ENCODE measurements at regions not wholly inside any gene's neighbourhood (a gene's known extent, or its start where the extent isn't known, plus 50 kb on each side); places are given as distances from the start of the nearest gene placed in this dataset.
"Not testable (repeated sequence)": the region's sequence is repeated elsewhere in the genome, so short reads cannot be mapped to it uniquely, and the experiment has no call there.

DNA sequence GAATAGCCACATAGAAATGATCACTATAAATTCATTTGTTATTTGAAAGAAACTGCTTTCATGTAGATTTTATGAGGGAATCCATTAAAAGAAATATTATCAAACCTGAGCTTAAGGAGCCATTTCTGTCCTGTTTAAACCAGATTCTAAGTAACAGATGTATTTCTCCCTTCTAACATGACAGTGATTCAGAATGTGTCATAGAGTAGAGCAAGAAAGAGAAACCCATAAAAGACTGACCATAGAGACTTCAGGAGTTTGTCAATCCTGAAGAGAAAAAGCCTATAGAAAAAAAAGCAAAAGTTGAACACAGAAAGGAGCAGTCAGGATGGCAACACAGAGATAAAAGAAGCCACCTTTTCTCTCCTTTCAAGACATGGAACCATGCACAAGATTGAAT lies 390.6 kb downstream of the PRIM2 start:
- H3K36me3 ChIP-seq (ENCODE audit: insufficient read depth, low read length); H3K27ac ChIP-seq (ENCODE audit: low read depth, low read length); H3K27me3 ChIP-seq (ENCODE audit: insufficient read depth, low read length); DNase-seq (ENCODE audit: insufficient read length, low spot score, missing footprints); H3K9me3 ChIP-seq (ENCODE audit: low read depth, low read length); H3K4me1 ChIP-seq (ENCODE audit: insufficient read depth, low read length); H3K4me3 ChIP-seq (ENCODE audit: insufficient read depth, low read length); H3K79me2 ChIP-seq (ENCODE audit: insufficient read depth, low read length); H4K20me1 ChIP-seq (ENCODE audit: insufficient read depth, low read length): not testable (repeated sequence)
- H2AFZ ChIP-seq (ENCODE audit: low read length) = peak overlapping the region; percentile 80
- H3K4me2 ChIP-seq (ENCODE audit: insufficient read depth, low read length) = peak overlapping the region; percentile 20

DNA sequence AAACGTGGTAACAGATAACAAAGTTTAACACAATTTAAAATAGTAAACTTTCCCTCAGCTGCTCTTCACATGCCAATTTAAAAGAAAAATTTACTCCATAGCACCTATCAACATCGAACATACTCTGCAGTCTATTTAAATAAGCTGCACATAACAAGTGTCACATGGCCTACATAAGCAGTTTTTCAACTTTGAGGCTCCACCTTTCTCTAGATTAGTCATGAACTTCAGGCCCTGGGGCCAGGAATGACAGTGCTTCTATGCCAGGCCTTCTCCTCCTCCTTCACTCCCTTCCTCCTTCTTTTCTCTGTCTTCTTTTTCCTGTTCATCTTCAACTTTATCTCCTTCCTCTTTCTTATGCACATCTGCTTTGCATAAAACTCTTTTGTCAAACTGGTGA lies 405.1 kb downstream of the PRIM2 start:
- H3K9me3 ChIP-seq (ENCODE audit: low read depth, low read length); H4K20me1 ChIP-seq (ENCODE audit: insufficient read depth, low read length); H3K4me1 ChIP-seq (ENCODE audit: insufficient read depth, low read length); H3K4me3 ChIP-seq (ENCODE audit: insufficient read depth, low read length); H3K79me2 ChIP-seq (ENCODE audit: insufficient read depth, low read length); H3K27ac ChIP-seq (ENCODE audit: low read depth, low read length); H3K4me2 ChIP-seq (ENCODE audit: insufficient read depth, low read length); H2AFZ ChIP-seq (ENCODE audit: low read length); H3K27me3 ChIP-seq (ENCODE audit: insufficient read depth, low read length); H3K36me3 ChIP-seq (ENCODE audit: insufficient read depth, low read length): not testable (repeated sequence)
- DNase-seq (ENCODE audit: insufficient read length, low spot score, missing footprints) = peak; percentile 1

DNA sequence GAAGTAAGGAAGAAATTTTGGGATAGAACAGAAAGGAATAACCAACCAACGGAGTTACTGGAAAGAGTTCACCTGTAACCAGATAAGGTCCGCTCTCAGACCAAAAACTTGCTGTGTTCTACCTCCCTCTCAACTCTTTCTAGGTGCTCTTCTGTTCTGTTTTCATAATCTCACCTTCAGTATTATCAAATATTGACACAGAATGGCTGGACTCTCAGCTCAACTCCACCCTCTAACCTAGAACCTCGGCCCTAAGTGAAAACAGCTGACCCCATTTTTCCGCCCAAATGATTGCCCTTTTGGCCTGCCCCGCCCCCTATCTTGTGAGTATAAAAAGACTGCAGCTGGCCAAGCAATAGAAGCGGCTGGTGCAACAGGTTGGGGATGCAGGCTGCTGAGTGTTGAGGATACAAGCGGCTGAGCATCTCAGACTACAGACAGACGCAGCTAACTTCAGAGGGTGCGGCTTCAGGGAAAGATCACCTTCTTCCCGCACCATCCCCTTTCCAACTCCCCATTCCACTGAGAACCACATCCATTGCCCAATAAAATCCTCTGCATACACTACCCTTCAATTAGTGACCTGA lies 406.5 kb downstream of the PRIM2 start:
- DNase-seq (ENCODE audit: insufficient read length, low spot score, missing footprints); H3K79me2 ChIP-seq (ENCODE audit: insufficient read depth, low read length); H3K36me3 ChIP-seq (ENCODE audit: insufficient read depth, low read length); H3K4me3 ChIP-seq (ENCODE audit: insufficient read depth, low read length); H3K4me2 ChIP-seq (ENCODE audit: insufficient read depth, low read length); H4K20me1 ChIP-seq (ENCODE audit: insufficient read depth, low read length); H2AFZ ChIP-seq (ENCODE audit: low read length); H3K4me1 ChIP-seq (ENCODE audit: insufficient read depth, low read length); H3K27me3 ChIP-seq (ENCODE audit: insufficient read depth, low read length); H3K9me3 ChIP-seq (ENCODE audit: low read depth, low read length); H3K27ac ChIP-seq (ENCODE audit: low read depth, low read length): not testable (repeated sequence)

DNA sequence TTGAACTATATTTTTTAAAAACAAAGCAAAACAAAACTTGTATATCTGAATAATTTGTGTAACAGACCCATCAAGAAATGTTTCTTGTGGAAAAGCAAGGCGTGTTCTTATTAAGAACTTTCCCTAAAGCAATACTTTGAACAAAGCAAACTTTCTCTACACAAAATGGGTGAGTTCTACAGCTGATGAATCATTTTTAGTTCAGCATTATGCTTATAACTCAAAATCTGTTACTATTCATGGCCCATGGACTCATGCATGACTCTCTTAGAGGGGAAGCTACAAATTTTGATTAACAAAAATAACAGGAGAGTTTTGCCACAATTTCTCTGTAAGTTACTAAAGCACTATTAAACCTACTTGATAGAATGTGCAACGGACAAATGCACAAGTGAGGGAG lies 412.0 kb downstream of the PRIM2 start:
- not testable (repeated sequence) for H4K20me1 ChIP-seq (ENCODE audit: insufficient read depth, low read length); H3K36me3 ChIP-seq (ENCODE audit: insufficient read depth, low read length); H3K27ac ChIP-seq (ENCODE audit: low read depth, low read length); DNase-seq (ENCODE audit: insufficient read length, low spot score, missing footprints); H3K4me1 ChIP-seq (ENCODE audit: insufficient read depth, low read length); H3K4me3 ChIP-seq (ENCODE audit: insufficient read depth, low read length); H3K27me3 ChIP-seq (ENCODE audit: insufficient read depth, low read length); H2AFZ ChIP-seq (ENCODE audit: low read length); H3K79me2 ChIP-seq (ENCODE audit: insufficient read depth, low read length); H3K4me2 ChIP-seq (ENCODE audit: insufficient read depth, low read length); H3K9me3 ChIP-seq (ENCODE audit: low read depth, low read length)

DNA sequence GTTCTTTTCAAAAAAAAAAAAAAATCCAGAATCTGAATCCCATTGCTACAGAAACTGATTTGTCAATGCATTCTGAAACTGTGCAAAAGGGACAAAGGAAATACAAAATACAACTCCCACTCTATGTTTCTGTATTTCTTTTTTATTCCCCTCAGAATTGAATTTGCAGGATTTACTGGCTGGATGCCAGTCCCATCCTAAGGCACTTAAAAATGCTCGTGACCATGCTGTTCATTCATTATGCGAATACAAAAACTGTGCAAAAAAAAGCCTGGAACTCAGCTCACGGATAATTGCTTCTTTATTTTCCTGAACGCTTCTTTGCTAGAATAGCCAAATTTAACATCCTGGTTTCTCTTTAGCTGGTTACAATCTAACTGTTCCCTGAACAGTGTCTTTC lies 413.3 kb downstream of the PRIM2 start:
- not testable (repeated sequence) for H4K20me1 ChIP-seq (ENCODE audit: insufficient read depth, low read length); H3K4me3 ChIP-seq (ENCODE audit: insufficient read depth, low read length); H3K79me2 ChIP-seq (ENCODE audit: insufficient read depth, low read length); H3K36me3 ChIP-seq (ENCODE audit: insufficient read depth, low read length); H3K9me3 ChIP-seq (ENCODE audit: low read depth, low read length); DNase-seq (ENCODE audit: insufficient read length, low spot score, missing footprints); H3K4me2 ChIP-seq (ENCODE audit: insufficient read depth, low read length); H3K4me1 ChIP-seq (ENCODE audit: insufficient read depth, low read length); H2AFZ ChIP-seq (ENCODE audit: low read length); H3K27me3 ChIP-seq (ENCODE audit: insufficient read depth, low read length); H3K27ac ChIP-seq (ENCODE audit: low read depth, low read length)

DNA sequence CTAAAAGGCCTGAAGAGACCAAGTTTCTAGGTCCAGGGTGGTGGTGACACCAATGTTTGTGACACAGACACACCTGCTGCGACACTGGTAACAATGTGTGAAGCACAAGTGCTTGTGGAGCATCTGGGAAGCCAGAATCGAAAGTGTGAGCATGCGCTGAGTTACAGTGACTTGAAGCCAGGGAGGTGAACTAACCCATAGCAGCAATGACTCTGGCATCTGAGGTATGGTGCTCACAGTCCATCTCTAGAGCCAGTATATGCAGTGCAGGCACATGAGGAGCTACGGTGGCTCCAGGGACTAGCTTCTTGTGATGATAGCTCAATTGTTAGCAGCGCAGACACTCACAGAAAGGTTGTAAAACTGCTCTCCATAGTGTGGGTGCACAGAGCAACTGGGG lies 430.3 kb downstream of the PRIM2 start:
- H4K20me1 ChIP-seq (ENCODE audit: insufficient read depth, low read length); H3K79me2 ChIP-seq (ENCODE audit: insufficient read depth, low read length); H3K4me2 ChIP-seq (ENCODE audit: insufficient read depth, low read length); H3K27ac ChIP-seq (ENCODE audit: low read depth, low read length); H3K4me3 ChIP-seq (ENCODE audit: insufficient read depth, low read length); H3K36me3 ChIP-seq (ENCODE audit: insufficient read depth, low read length); H3K4me1 ChIP-seq (ENCODE audit: insufficient read depth, low read length); H3K9me3 ChIP-seq (ENCODE audit: low read depth, low read length); DNase-seq (ENCODE audit: insufficient read length, low spot score, missing footprints); H2AFZ ChIP-seq (ENCODE audit: low read length); H3K27me3 ChIP-seq (ENCODE audit: insufficient read depth, low read length): not testable (repeated sequence)

DNA sequence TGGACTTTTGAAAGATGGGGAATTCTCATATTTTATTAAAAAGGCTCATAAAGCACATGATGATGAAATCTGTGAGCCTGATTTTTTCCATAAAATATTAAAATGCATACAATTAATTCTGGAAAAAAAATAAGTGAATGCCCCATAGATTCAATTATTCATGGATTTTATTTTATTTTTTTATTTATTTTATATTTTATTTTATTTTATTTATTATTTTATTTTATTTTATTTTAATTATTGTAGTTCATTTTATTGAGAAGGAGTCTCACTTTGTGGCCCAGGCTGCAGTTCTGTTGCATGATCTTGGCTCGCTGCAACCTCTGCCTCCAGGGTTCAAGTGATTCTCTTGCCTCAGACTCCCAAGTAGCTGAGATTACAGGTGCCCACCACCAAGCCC lies 442.4 kb downstream of the PRIM2 start:
- not testable (repeated sequence) for H3K4me1 ChIP-seq (ENCODE audit: insufficient read depth, low read length); H3K4me3 ChIP-seq (ENCODE audit: insufficient read depth, low read length); H3K79me2 ChIP-seq (ENCODE audit: insufficient read depth, low read length); H3K27me3 ChIP-seq (ENCODE audit: insufficient read depth, low read length); H3K4me2 ChIP-seq (ENCODE audit: insufficient read depth, low read length); DNase-seq (ENCODE audit: insufficient read length, low spot score, missing footprints); H3K9me3 ChIP-seq (ENCODE audit: low read depth, low read length); H4K20me1 ChIP-seq (ENCODE audit: insufficient read depth, low read length); H3K36me3 ChIP-seq (ENCODE audit: insufficient read depth, low read length); H2AFZ ChIP-seq (ENCODE audit: low read length); H3K27ac ChIP-seq (ENCODE audit: low read depth, low read length)

DNA sequence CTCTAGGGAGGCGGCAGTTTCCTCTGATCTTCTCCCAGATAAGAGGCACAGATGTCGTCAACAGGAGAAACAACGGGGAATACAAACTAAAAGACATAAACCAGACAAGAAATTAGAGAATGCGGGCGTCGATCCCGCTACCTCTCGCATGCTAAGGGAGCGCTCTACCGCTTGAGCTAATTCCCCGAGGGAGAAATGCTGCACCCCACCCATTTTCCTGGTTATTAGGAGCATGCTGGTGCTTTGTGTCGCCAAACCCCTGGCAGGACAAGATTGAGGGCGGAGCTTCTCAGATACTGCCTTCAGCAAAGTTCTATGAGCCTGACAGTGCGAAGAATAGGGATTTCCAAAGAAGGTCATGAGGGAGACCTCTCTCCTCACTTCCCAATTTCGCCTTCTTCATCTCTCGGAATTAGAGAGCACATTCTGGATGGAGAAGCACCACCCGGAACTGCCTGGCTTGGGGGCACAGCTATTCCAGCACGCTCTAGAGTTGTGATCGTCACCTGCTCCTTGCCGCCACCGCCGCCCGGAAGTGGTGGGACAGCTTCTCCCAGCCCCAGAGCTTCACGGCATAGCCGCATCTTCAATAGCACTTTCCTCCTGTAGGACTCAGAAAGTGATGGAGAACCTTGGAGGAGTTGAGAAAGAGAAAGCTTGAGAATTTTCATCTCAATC lies 475.4 kb downstream of the PRIM2 start:
- H2AFZ ChIP-seq (ENCODE audit: low read length); H3K27ac ChIP-seq (ENCODE audit: low read depth, low read length); H3K4me2 ChIP-seq (ENCODE audit: insufficient read depth, low read length); H3K79me2 ChIP-seq (ENCODE audit: insufficient read depth, low read length); H3K36me3 ChIP-seq (ENCODE audit: insufficient read depth, low read length); H3K4me1 ChIP-seq (ENCODE audit: insufficient read depth, low read length); H4K20me1 ChIP-seq (ENCODE audit: insufficient read depth, low read length); H3K9me3 ChIP-seq (ENCODE audit: low read depth, low read length); H3K27me3 ChIP-seq (ENCODE audit: insufficient read depth, low read length); DNase-seq (ENCODE audit: insufficient read length, low spot score, missing footprints): not testable (repeated sequence)
- peak overlapping the region; percentile 2 for H3K4me3 ChIP-seq (ENCODE audit: insufficient read depth, low read length)

DNA sequence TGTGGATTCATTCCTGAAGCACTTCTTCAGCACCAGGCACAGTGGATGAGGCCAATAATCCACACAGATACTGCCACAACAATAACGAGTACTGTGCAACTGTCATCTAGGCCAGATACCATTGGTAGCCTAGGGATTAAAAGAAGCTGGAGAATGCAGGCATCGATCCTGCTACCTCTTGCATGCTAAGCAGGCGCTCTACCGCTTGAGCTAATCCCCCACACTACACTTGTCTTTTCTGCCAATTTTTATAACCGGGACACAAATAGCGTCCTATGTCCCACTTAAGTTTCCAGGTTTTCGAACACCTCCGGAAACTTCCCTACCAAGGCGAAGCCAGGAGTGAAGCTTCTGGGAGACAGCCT lies 475.9 kb downstream of the PRIM2 start:
- not testable (repeated sequence) for H3K9me3 ChIP-seq (ENCODE audit: low read depth, low read length); H2AFZ ChIP-seq (ENCODE audit: low read length); H4K20me1 ChIP-seq (ENCODE audit: insufficient read depth, low read length); H3K4me2 ChIP-seq (ENCODE audit: insufficient read depth, low read length); DNase-seq (ENCODE audit: insufficient read length, low spot score, missing footprints); H3K36me3 ChIP-seq (ENCODE audit: insufficient read depth, low read length); H3K27me3 ChIP-seq (ENCODE audit: insufficient read depth, low read length); H3K4me1 ChIP-seq (ENCODE audit: insufficient read depth, low read length); H3K27ac ChIP-seq (ENCODE audit: low read depth, low read length); H3K4me3 ChIP-seq (ENCODE audit: insufficient read depth, low read length); H3K79me2 ChIP-seq (ENCODE audit: insufficient read depth, low read length)

All from osteoblast (primary cell).